ENCODE measurements at regions not wholly inside any gene's neighbourhood (a gene's known extent, or its start where the extent isn't known, plus 50 kb on each side); places are given as distances from the start of the nearest gene placed in this dataset.
"Not testable (repeated sequence)": the region's sequence is repeated elsewhere in the genome, so short reads cannot be mapped to it uniquely, and the experiment has no call there.

DNA sequence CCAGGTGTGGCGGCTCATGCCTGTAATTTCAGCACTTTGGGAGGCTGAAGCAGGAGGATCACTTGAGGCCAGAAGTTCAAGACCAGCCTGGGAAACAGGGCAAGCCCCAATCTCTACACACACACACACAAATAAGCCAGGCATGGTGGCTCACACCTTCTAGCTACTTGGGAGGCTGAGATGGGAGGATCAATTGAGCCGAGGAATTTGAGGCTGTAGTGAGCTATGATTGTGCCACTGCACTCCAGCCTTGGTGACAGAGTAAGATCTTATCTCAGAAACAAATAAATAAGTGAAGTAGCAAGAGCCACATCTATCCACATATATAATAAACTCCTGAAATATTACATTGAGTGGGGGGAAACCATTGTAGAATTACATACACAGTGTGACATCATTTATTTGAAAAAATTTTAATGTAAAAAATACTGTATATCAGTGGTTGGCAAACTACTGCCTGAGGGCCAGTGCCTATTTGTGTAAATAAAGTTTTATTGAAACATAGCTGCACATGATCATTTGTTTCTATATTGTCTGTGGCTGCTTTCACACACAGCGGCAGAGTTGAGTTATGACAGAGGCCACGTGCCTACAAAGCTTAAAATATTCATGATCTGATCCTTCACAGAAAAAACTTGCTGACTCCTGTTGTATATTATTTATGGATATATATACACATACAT lies 54.7 kb upstream of the ARHGEF7 start:
- Histone ChIP-seq H3K4me3 (no peak overlapping the region), H3K4me1 (no peaks in the 10 kb centered on the region), H3K27me3 (no peaks in the 10 kb centered on the region), H3K36me3 (no peaks in the 10 kb centered on the region), H3K27ac (no peak overlapping the region), H3K9me3 (no peaks in the 10 kb centered on the region)
- intact Hi-C loops (cut with DNase I) = no loop called here
- no peak for TF ChIP-seq POLR2A (IDR thresholded peaks at IDR 0.05)
- no peak for TF ChIP-seq EP300 (IDR thresholded peaks at IDR 0.05)
- no peak for TF ChIP-seq POLR2AphosphoS5 (IDR thresholded peaks at IDR 0.05)
- TF ChIP-seq, protein P1, sequence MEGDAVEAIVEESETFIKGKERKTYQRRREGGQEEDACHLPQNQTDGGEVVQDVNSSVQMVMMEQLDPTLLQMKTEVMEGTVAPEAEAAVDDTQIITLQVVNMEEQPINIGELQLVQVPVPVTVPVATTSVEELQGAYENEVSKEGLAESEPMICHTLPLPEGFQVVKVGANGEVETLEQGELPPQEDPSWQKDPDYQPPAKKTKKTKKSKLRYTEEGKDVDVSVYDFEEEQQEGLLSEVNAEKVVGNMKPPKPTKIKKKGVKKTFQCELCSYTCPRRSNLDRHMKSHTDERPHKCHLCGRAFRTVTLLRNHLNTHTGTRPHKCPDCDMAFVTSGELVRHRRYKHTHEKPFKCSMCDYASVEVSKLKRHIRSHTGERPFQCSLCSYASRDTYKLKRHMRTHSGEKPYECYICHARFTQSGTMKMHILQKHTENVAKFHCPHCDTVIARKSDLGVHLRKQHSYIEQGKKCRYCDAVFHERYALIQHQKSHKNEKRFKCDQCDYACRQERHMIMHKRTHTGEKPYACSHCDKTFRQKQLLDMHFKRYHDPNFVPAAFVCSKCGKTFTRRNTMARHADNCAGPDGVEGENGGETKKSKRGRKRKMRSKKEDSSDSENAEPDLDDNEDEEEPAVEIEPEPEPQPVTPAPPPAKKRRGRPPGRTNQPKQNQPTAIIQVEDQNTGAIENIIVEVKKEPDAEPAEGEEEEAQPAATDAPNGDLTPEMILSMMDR (IDR thresholded peaks at IDR 0.05) = no peak
- WGBS, 2 donors = 81 to 88% methylated on average over 4 of the region's 4 CpGs
- DNase-seq = no peak

DNA sequence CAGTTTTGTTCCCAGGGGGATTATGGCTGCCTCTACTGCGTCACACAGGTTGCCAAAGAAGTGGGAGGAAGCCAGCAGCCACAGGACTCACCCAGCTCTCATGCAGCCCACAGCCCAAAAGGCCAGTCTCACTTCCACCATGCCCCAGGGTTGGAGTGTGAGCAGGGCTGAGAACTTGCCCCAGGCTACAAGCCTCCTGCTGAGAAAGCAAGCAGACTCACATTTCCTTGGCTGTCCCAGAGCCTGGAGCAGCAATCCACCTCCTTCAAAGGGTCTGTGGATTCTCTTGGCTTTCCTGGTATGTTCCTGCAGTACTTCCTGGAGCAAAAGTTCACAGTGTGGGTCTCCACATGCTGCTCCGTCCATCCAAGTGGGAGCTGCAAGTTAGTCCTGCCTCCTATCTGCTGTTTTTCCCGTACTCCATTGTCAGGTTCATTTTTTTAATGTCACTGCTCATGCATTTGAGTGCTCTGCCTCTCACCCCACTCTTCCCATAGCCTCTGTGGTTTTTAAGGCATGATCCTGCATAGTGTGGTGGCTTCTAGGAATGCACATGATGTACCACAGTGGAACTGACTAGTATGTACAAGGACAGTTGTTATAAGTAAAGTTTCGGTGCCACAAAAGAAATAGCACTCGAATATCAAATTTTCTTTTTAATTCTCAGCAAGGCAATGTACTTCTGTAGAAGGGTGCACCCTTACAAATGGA lies 56.2 kb upstream of the ARHGEF7 start:
- no peak overlapping the region for H3K27ac ChIP-seq
- H3K4me1 ChIP-seq = no peaks in the 10 kb centered on the region
- TF ChIP-seq POLR2A (IDR thresholded peaks at IDR 0.05) = no peak
- no peak for TF ChIP-seq EP300 (IDR thresholded peaks at IDR 0.05)
- TF ChIP-seq POLR2AphosphoS5 (IDR thresholded peaks at IDR 0.05) = no peak
- TF ChIP-seq, protein P1 (IDR thresholded peaks at IDR 0.05) = no peak
- H3K36me3 ChIP-seq = no peaks in the 10 kb centered on the region
- no peaks in the 10 kb centered on the region for H3K9me3 ChIP-seq
- WGBS, 2 donors = 83 to 84% methylated on average over 5 of the region's 5 CpGs
- intact Hi-C loops (cut with DNase I) = no loop called here
- H3K4me3 ChIP-seq = no peak overlapping the region
- no peaks in the 10 kb centered on the region for H3K27me3 ChIP-seq
- no peak for DNase-seq

DNA sequence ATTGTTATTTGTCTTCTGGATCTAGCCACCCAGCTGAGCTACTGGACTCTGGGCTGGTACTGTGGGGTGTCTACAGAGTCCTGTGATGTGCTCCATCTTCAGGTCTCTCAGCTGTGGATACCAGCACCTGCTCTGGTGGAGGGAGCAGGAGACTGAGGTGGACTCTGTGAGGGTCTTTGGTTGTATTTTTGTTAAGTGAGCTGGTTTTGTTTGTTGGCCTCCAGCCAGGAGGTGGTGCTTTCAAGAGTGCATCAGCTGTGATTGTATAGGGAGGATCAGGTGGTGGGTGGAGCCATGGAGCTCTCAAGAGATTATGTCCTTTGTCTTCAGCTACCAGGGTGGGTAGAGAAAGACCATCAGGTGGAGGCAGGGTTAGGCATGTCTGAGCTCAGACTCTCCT lies 56.8 kb upstream of the ARHGEF7 start:
- H3K9me3 ChIP-seq; DNase-seq; H3K4me1 ChIP-seq; H3K36me3 ChIP-seq; H3K27ac ChIP-seq; H3K4me3 ChIP-seq; intact Hi-C loops (cut with DNase I); H3K27me3 ChIP-seq: not testable (repeated sequence)

DNA sequence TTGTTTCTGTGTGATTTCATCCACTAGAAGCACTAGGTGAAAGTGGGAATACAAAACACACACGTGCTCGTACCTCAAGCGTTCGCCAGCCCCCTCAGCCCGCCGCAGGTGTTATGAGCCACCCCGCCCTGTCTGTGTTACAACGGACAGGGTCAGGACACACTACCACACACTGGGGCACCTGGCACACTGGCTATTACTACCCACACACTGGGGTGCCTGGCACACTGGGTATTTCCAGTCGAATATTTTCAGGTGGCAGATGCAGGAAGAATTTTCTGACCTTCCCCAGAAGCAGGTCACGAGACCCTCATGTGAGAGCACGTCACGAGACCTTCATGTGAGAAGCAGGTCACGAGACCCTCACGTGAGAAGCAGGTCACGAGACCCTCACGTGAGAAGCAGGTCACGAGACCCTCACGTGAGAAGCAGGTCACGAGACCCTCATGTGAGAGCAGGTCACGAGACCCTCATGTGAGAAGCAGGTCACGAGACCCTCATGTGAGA lies 63.3 kb upstream of the ARHGEF7 start:
- intact Hi-C loops (cut with DNase I) = loop anchor here (2.0 kb wide), 2 partner anchors 107 to 137 kb away; partner anchors contain the start of gene ANKRD10
- H3K27me3 ChIP-seq, H3K9me3 ChIP-seq, H3K4me3 ChIP-seq, H3K27ac ChIP-seq, H3K36me3 ChIP-seq, H3K4me1 ChIP-seq, DNase-seq: not testable (repeated sequence)
- WGBS, 2 donors = 69 to 84% methylated on average over 21 of the region's 21 CpGs

DNA sequence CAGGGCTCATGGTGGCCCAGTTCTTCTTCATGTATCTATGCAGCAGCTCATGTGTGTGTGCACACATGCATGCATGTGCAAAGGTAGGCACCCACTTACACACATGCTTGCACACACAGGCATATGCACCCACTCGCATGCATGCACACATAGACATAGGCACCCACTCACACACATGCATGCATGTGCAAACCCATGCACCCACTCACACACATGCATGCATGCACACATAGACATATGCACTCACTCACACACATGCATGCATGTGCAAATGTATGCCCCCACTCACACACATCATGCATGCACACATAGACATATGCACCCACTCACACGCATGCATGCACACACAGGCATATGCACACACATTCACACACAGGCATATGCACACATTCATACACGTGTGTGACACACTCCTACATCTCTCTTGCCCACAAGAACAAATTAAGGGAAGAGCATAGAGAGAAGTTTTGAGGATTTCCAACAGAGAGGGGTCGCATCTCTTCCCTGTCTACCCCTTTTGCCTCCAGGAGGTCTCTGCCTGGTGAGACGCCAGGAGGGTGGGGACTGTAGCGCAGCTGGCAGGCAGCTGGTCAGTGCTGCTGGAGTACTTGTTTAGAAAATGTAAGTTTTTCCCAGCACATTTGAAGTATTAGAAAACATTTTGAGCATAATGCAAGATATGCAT lies 63.9 kb upstream of the ARHGEF7 start:
- DNase-seq = no peak
- TF ChIP-seq POLR2AphosphoS5 (IDR thresholded peaks at IDR 0.05) = no peak
- intact Hi-C loops (cut with DNase I) = loop anchor here (2.0 kb wide), 2 partner anchors 106 to 136 kb away; partner anchors contain the start of gene ANKRD10
- H3K4me1 ChIP-seq = peaks cover 0 to 6% (median 0%) of the 10 kb centered on the region in 4 donors
- no peak overlapping the region for H3K27ac ChIP-seq
- no peaks in the 10 kb centered on the region for H3K9me3 ChIP-seq
- no peaks in the 10 kb centered on the region for H3K27me3 ChIP-seq
- WGBS, 2 donors = 74 to 77% methylated on average over 6 of the region's 6 CpGs
- no peaks in the 10 kb centered on the region for H3K36me3 ChIP-seq
- no peak overlapping the region for H3K4me3 ChIP-seq

DNA sequence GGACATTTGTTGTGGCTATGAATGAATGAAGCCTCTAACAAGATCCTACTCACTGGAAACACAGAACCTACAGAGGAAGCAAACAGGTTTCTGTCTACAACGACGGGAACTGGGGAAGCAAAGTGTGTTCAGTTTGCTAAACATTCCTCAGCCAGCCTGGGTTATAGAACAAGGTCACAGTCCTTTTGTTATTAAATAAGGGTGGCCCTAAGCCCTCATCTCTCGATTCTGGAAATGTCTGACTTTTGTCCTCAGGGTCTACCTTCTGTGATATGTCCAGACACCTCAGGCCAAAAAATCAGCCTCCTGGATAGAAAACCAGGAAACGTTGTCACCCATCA lies 64.6 kb upstream of the ARHGEF7 start:
- Histone ChIP-seq H3K4me1 (peaks cover 0 to 6% (median 0%) of the 10 kb centered on the region in 4 donors), H3K36me3 (no peaks in the 10 kb centered on the region), H3K4me3 (no peak overlapping the region), H3K27me3 (no peaks in the 10 kb centered on the region), H3K9me3 (no peaks in the 10 kb centered on the region), H3K27ac (no peak overlapping the region)
- 30 to 52% methylated on average over 4 of the region's 4 CpGs for WGBS, 2 donors
- intact Hi-C loops (cut with DNase I) = loop anchor here (2.0 kb wide), 2 partner anchors 106 to 136 kb away; partner anchors contain the start of gene ANKRD10
- TF ChIP-seq, protein P1 (IDR thresholded peaks at IDR 0.05) = peak in 1 of 4 experiments; percentile 9
- no peak for TF ChIP-seq EP300 (IDR thresholded peaks at IDR 0.05)
- no peak for DNase-seq
